ENCODE measurements at regions not wholly inside any gene's neighbourhood (a gene's known extent, or its start where the extent isn't known, plus 50 kb on each side); places are given as distances from the start of the nearest gene placed in this dataset.

GRCh38 chr6:37759221-37760144 lies 60.0 kb upstream of the ZFAND3 start:
- no peak for TF ChIP-seq CTCF (IDR thresholded peaks at IDR 0.05)
- DNase-seq (no peak), ATAC-seq (peak; percentile 26)
- Histone ChIP-seq H3K4me1 (no peaks in the 10 kb centered on the region), H3K27ac (no peak overlapping the region), H3K36me3 (no peaks in the 10 kb centered on the region), H3K9me3 (no peaks in the 10 kb centered on the region), H3K4me3 (no peak overlapping the region), H3K27me3 (no peaks in the 10 kb centered on the region)
- intact Hi-C loops (cut with DNase I) = no loop called here

DNA sequence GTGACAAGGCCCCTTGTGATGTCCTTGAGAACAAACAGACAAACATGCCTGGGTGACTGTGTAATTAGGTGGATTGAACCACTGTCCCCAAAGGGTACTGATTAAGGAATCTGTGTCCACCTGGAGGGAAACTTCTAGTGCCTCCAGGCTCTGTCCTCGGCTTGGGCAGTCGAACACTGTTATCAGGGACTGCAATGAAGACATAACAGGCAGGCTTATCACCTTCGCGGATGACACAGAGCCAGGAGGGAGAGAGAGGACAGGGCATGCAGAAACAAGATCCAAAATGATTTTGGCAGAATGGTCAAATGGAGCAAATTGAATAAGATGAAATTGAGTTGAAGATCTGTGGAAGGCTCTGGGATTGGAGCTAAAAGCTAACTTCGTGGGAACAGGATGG lies 60.9 kb upstream of the ZFAND3 start:
- ATAC-seq = no peak
- H3K27ac ChIP-seq = no peak overlapping the region
- no peaks in the 10 kb centered on the region for H3K36me3 ChIP-seq
- no peak overlapping the region for H3K4me3 ChIP-seq
- H3K4me1 ChIP-seq = no peaks in the 10 kb centered on the region
- no peak for DNase-seq
- no peaks in the 10 kb centered on the region for H3K27me3 ChIP-seq
- H3K9me3 ChIP-seq = no peaks in the 10 kb centered on the region
- no peak for TF ChIP-seq CTCF (IDR thresholded peaks at IDR 0.05)
- intact Hi-C loops (cut with DNase I) = no loop called here

DNA sequence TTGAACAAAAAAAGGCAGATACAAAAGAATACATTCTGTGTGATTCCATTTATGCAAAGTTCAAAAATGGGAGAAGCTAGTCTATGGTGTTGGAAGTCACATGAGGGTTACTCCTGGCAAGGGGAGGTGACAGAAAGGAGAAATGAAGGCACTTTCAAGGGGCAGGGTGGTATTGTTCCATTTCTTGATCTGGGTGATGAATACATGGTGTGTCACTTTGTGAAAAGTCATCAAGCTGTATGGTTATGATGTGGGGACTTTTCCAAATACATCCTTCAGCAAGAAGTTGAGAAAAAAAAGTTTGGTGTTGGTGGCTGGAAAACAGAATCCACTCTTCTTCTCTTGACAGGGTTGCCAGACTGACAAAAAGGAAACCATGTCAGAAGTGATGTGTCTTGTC lies 60.6 kb upstream of the MDGA1 start:
- intact Hi-C loops (cut with DNase I) = no loop called here
- no peak for ATAC-seq

GRCh38 chr6:37757381-37757780 lies 59.7 kb upstream of the MDGA1 start:
- DNase-seq = no peak
- intact Hi-C loops (cut with DNase I) = no loop called here
- no peaks in the 10 kb centered on the region for H3K4me1 ChIP-seq
- H3K27ac ChIP-seq = no peak overlapping the region
- no peaks in the 10 kb centered on the region for H3K9me3 ChIP-seq
- ATAC-seq = no peak
- H3K27me3 ChIP-seq = no peaks in the 10 kb centered on the region
- no peak overlapping the region for H3K4me3 ChIP-seq
- no peaks in the 10 kb centered on the region for H3K36me3 ChIP-seq
- TF ChIP-seq CTCF (IDR thresholded peaks at IDR 0.05) = no peak

More for the DNA sequence above, 60.6 kb upstream of the MDGA1 start:
- Histone ChIP-seq H3K27me3 (no peaks in the 10 kb centered on the region), H3K4me3 (no peak overlapping the region), H3K36me3 (no peaks in the 10 kb centered on the region), H3K27ac (no peak overlapping the region), H3K9me3 (no peaks in the 10 kb centered on the region), H3K4me1 (no peaks in the 10 kb centered on the region)
- TF ChIP-seq CTCF (IDR thresholded peaks at IDR 0.05) = no peak
- no peak for DNase-seq

DNA sequence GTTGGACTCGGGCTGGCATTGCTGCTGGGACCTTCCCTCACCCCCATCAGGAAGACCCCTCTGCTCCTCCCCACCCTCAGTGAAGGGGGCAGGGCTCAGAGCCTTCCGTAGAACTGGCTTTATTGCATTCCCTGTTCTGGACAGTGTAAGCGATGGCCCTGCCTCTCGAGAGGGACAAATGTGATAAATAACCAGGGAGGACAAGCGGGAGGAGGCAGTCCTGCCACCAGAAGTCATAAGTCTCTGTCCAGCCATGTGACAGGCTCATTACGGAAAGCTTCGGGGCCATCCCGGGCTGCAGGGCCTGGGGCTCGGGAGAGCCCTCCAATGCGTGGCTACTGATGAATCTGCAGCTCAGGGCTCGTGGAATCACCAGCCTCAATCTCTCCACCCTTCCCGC lies 58.5 kb upstream of the MDGA1 start:
- H3K36me3 ChIP-seq = no peaks in the 10 kb centered on the region
- intact Hi-C loops (cut with DNase I) = no loop called here
- ATAC-seq (no peak), DNase-seq (no peak)
- no peak for TF ChIP-seq CTCF (IDR thresholded peaks at IDR 0.05)
- H3K27ac ChIP-seq = no peak overlapping the region
- no peak overlapping the region for H3K4me3 ChIP-seq
- no peaks in the 10 kb centered on the region for H3K9me3 ChIP-seq
- H3K4me1 ChIP-seq = no peaks in the 10 kb centered on the region
- no peaks in the 10 kb centered on the region for H3K27me3 ChIP-seq
